Activated CD8-positive, alpha-beta memory T cell treated with anti-CD3 and anti-CD28 coated beads, Interleukin-2, amount 50 U/mL, for 1 hour (primary cell): ENCODE measurements at regions not wholly inside any gene's neighbourhood (a gene's known extent, or its start where the extent isn't known, plus 50 kb on each side); places are given as distances from the start of the nearest gene placed in this dataset.
"Not testable (repeated sequence)": the region's sequence is repeated elsewhere in the genome, so short reads cannot be mapped to it uniquely, and the experiment has no call there.

Source experiments
- DNase-seq: peaks from one replicate; pipeline ENCODE4 v3.0.0-alpha.2; 2020; ENCODE audit errors: extremely low read depth

DNA sequence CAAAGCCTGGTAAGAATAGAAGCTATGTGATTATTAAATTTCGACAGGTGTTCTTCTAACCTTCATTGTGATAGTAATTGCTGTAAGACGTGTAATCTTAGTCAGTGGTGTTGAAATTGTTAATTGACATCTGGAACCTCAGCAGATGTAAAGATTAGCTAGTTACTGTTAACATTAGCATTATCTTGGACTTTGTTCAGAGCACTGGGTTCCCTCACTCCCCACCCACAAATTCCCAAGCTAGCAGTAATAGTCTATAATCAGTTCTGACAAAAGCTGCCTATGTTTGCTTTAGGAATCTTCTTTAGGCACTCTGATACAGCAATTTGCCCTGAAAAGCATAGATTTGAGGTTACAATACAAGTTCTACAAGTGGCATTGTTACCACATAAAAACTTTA, 233.7 kb downstream of the EN1 start:
- no peak for DNase-seq

DNA sequence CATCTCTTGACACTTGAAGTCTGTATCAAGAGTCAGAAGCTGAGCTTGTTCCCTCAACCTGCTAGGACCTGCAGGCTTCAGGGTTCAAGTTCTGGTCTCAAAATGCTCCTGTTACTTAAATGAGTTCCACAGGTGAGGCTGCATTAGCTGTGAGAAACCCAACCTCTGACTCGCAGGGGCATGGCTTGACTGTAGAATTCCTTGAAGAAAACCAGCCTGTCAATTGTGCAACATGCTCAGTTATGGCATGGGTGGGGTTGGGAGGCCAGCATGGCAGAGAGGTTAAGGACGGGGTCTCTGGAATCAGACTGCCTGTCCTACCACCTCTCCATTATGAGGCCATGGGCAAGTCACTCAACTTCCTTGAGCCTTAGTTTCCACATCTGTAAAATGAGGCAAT, 235.8 kb downstream of the EN1 start:
- no peak for DNase-seq

DNA sequence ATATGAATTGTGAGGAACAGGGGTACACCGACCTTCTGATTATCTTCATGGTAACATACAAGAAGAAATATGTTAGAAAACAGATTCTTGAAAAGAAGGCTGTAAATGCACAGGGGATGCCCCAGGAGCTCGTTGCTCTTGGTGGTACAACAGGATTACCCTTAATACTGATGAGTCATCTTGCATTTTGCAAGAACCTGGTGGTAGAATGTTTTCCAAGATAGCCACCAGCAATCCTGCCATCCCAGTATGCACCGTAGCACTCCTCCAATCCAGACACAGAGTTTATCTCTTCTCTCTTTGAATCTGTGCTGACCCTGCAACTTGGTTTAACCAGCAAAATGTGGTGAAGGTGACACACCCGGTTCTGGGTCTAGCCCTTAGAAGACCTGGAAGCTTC, 238.3 kb downstream of the EN1 start:
- no peak for DNase-seq

DNA sequence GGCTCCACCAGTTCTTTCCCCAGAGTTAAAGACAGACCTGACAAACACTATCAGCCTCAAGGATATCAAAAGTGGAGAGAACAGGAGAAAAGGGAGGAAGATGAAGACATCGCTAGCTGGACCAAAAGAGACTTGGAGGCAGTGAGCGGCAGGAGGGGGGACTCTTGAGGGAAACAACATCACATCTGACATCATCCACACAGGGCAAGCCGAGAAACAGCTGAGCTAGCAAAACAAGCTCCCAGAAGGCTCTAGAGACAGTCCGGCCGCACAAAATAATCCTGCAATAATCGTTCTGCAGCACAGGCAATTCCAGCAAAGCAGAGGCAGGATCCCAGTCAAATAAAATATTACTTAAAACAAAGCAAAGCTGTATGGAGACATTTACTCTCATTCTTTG, 239.8 kb downstream of the EN1 start:
- no peak for DNase-seq

DNA sequence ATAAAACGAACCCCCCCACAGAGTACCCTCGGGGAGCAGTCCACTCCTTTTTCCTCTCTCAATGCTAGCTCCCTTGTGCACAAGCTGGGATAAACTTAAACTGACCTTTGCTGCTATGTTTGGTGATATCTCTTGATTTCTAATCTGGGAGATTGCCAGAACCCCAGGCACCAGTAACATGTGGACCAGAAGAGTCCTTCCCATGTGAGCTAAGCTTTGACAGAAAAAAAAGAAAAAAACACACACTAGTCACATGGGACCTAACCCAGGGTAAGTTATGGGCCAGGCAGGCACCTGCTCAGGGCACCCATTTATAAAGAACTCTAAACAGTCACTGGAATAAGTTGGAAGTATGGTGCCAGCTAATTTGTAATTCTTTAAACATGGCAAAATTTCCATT, 242.6 kb downstream of the EN1 start:
- no peak for DNase-seq

DNA sequence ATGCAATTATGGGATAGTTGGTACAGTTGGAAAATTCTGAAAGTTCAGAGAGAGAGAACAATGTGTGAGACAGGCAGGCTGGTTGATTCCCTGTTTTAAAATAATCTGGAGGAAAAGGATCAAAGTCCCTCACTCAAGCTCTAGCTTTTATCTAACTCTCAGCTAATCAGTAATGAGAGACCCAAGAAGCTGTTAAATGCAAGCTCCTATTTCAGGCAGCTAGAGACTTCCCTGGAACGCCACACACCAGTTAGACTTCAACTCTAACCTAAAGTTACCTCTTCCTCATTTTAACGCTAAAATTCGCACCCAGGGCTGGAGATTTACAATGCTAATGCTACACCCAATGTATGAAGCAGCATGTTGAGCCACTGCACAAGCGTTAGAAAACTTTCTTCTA, 243.1 kb downstream of the EN1 start:
- DNase-seq, result no peak

DNA sequence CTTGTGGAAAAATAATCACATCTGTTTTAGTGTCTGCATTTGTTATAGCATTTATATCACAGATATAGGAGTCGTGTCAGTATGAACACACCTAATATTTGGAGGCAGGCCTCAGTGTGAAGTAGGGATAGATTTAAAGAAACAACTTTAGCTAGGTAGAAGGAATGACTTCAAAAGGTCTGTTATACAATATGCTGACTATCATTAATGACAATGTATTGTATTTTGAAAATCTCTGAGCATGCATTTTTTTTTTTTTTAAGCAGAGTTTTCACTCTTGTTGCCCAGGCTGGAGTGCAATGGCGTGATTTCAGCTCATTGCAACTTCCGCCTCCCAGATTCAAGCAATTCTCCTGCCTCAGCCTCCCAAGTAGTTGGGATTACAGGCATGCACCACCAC, 248.3 kb downstream of the EN1 start:
- no peak for DNase-seq

DNA sequence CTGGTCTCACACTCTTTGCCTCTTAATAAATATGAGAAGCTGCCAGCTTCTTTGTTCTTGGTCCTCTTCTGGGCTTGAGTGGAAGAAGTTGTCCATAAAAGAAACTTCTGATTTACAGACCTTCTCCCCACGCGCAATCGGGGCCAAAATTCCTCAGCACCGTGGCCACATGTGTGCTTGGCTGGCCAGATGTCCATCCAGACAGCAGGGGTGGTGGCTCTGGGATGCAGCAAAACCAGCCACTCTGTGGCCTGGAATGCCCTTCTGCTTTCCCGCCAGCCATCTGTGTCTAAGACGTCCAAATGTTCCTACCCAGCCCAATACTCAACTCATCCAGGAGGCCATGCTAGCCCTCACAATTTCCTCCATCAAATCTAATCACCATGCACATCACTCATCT, 250.8 kb downstream of the EN1 start:
- no peak for DNase-seq

DNA sequence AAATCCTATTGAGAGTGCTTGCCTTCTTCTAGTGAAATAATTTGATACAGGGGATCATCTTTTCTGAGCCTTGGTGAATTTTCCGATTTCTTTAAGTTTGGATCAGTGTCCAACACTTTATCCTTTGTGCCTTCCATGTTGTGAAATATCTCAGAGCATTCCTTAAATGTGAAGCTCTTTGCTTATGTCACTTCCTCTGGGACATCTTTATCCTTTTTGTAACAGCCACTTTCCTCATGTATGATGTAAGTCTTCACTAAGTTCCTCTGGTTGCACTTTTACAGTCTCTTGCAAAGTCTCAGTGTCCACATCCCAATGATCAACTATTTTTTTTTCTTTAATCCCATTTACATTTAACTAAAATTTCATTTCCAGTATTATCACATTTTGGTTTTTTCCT, 254.2 kb downstream of the EN1 start:
- no peak for DNase-seq

DNA sequence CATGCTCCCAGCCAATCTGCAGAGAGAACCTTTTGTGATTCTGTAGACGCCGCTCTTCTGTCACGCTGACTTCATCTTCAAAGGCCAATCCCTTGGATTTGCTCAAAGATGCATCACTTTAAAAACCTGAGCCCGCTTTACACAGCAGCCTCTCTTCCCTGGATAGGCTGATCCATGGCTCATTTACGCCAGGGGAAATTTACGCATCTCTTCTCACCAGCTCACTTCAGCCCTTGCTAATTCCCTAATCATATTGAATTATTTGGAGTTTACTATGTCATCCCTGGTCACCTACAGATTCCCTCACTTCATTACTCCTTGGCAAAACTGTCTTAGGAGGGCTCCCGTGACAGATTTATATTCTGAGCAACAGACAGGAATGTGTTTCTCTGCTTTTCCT, 256.2 kb downstream of the EN1 start:
- no peak for DNase-seq

DNA sequence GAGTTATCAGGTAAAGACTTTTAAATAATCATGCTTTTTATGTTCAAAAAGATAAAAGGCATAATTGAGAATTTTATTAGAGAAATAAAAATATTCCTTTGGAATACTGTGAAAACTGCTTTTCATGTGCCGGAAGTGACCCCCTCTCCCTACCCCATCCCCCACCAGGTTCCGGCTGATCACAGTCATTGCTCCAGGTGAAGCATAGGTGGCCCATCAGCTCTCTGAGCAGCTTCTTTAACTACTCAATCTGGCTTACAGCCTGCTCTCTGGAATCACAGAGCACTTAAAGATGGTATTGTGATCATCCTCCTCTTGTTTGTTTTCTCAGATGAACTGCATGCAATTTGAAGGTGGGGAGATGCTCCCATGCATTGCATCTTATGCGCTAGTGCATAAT, 257.7 kb downstream of the EN1 start:
- no peak for DNase-seq

DNA sequence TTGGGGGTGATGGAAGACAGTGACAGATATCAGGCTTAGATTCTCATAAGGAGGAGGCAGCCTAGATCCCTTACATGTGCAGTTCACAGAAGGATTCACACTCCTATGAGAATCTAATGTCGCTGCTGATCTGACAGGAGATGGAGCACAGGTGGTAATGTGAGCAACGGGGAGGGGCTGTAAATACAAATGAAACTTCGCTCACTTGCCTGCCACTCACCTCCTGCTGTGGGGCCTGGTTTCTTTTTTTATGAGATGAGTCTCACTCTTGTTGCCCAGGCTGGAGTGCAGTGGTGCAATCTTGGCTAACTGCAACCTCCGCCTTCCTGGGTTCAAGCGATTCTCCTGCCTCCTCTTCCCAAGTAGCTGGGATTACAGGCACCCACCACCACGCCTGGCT, 258.6 kb downstream of the EN1 start:
- DNase-seq, result no peak

DNA sequence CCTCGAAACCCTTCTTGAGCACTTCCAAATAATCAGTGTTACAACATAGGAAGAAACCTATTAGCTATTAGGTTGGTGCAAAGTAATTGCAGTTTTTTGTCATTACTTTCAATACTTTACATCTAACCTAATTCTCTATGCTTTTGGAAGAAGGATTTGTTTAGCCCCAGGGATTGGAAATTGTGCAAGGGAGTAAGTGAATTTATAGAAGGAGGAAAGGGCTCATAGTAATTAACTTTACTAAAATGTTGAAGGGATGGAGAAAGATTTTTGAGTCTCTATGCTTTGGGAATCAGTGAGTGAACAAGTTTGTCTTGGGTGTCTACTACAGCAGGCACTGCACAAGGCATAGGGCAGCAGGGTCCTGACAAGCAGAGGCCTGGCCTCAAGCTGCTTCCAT, 261.1 kb downstream of the EN1 start:
- DNase-seq, result no peak

DNA sequence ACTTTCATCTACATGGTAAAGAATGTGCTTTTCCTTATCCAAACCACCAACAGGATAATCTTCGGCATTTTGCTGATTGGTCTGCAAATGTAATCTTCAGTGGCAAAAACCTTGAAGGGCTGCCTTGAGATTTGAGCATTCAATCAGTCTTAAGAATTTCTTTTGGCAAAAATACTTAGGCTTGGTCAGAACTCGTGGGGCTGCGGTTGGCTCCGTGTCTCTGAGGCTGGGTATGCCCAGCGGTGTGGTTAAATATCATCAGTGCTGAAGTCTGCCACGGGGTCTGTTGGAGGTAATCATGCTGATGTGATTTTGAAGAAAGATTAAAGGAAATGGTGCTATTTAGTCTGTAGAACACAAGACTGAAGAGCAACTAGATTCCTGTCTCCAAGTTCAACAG, 262.6 kb downstream of the EN1 start:
- DNase-seq, result no peak

DNA sequence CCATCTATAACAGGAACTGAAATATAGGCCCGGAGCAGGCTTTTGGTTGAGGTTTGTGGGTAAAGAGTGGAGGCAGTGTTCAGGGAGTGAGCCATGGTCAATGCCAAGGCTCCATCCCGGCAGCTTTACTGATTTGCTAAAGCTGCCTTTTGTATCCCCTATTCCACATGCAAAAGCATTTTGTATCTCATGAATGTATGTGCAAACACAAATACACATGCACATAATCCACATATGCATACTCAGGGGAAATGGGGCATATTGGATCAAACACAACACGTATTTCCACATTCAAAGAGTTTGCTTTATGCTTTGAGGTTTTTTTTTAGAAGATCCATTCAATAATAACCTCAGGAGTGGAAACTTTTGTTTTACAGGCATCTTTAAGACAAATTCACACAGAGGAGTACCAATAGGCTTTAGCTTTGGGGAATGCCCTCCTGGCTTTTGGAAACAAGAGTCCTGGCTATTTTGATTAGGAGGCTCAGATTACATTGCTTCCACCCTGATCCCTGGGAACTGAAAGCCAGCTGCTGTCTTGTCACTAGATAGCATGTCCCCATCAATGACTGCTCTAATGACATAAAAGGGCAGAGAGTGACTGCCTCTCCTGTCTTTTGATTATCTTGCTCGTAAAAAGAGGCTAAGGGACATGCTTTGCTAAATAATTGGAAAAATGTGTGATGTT, 263.2 kb downstream of the EN1 start:
- DNase-seq, result no peak

DNA sequence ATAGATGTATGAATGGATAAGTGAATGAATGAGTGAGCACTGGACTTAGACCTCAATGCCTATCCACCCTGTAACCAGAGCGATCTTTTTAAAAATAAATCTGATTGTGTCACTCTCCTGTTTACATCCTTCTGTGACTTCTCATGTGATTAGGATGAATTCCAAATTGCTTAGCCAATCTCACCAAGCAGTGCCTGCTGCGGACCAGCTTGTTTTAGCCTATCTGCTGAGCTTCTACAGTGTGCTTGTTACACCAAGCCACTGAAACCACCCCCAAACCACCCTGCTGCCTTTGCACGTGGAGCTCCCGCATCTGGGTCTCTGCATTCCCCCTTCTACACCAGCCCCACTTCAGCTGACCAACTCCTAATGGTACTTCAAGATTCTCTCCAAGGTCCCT, 265.4 kb downstream of the EN1 start:
- DNase-seq, result no peak

DNA sequence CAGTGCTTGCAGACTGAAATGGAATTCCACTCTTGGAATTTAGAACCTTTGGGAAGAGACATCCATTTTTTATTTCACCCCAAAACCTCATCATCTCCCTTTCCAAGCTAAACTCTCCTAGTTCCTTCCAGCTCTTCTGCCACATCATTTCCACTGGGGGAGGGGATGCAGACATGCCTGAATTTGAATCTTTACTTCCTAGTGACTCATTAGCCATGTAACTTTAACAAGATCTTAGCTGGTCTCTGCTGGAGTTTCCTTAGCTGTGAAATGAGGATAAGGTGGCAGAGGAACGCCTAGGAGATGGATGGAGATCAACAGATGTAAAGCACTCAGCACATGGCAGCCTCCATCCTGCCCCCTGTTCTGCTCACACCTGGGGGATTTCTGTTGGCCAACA, 266.8 kb downstream of the EN1 start:
- no peak for DNase-seq

DNA sequence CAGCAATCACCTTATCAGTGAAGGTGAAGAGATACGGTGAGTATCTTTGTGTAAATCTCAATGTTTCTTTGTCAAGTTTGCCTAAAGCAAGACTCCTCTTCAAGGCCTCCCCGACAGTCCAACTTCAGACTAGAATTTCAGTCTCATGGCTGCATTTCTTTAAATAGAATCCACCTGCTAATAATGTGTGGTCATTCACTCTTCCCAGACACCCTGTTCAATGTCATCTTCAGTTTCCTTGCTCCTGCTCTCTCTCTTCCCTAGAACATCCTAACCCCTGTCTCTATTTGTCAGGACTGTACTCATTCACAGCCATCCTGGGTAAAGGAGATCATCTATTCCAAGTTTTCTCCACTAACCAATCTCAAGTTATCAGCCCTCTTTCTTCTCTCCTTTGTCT, 267.3 kb downstream of the EN1 start:
- no peak for DNase-seq

DNA sequence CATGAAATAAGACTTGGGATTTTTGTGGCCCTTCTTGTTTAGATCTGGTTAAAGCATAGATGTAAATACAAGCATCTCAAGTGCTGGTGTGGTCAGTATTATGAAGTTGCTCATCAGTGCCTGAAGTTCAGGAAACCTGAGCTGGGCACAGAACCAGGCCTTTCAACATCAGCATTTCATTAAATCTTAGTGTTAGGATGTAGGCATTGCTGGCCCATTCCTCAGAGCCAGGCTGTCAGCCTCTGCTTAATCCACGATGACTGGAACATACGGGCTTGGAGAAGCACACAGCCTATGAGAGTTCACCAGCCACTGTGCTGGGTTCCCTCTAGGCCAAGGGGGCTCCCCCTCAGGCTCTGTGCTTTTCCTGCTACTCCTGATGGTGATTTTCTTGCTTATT, 270.2 kb downstream of the EN1 start:
- DNase-seq, result no peak

DNA sequence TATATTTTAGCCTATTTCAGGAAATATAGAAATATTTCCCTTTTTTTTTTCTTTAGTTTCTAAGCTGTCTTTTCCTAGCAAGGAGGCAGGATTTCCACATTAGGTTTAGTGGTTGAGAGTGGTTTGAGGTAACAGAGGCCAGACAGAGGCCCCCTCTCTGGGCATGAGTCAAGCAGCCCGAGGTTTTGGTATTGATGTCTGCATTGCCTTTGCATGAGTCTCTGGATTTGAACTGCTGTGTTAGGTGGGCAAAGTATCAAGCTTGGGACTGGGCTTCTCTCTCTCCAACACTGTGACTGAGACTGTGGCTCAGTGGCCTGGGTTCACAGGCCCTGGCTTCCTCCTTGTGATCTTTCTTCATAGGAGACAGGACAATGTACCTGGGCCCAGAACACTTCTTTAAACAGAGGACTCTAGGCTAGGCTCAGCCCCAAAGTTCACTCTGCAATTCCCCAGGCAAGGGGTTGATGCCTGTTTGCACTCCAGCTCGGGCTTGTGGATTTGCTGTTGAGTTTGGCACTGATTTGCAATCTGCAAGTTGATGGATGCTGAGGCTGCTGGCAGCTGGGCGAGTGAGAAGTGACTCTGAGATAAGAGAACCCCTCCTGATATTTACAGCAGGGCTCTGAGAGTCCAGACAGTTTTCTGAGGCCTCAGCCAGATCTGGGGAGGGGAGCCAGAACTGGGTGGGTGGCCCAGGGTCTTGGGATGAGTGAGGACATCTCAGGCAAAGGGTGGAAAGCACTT, 271.2 kb downstream of the EN1 start:
- no peak for DNase-seq

DNA sequence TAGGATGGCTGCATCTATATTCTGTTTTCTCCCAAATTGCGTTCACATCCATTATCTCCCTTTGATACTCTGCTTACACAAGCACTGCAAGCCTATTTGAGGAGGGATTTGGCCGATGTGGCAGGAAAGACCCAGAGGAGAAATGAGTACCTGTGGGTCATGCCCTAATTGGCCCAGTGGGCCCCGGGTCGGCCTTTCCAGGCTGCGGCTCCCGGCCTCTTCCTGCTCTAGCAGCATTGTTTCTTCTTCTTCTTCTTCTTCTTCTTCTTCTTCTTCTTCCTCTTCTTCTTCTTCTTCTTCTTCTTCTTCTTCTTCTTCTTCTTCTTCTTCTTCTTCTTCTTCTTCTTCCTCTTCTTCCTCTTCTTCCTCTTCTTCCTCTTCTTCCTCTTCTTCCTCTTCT, 275.1 kb downstream of the EN1 start:
- DNase-seq, result not testable (repeated sequence)

DNA sequence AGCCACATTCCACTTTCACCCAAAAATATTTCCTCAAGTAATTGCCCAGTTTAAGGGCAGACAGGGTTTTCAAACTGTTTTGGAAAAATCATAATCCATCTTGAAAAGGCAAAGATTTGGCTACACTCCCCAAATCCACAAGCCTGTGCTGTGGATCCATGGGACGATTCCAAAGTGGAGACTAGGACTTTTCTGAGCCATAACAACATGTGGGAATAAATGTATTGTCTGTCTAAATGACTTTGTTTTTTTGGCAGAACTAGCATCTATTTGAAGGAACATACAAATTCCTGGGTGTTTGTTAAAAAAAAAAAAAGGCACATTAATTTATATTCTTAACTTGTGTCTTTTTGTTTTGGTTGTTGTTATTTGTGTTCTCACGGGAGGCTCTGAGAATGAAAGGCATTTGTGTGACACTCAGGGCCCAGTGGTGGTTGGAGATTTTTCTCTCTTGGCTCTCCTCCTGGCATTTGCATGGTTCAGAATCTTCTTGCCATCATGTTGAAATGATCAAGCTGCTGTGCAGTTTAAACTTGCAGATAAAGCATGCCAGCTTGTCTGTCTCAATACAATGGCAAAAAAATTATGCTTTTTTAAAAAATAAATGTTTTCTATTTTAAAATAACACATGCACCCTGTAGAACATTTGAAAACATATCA, 277.4 kb downstream of the EN1 start:
- DNase-seq, result no peak

DNA sequence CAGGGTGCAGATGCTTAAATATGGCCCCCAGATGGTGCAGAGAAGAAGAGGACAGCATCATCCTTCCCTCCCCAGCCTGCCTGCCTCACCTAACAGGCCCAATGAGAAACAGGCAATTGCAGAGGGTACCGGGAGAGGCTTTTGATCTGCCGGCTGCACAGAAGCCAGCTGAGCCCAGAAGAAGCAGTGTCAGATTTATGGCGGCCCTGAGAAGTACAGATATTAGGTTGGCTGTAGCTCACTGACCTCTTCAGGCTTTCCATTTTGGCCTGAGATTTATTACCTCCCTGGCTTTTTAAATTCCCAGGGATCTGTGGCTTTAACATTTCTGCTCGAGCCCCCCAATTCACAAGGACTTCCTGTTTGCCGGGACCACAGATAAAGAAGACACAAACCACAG, 278.7 kb downstream of the EN1 start:
- no peak for DNase-seq
